Kidney epithelial cell (primary cell): ENCODE measurements at regions not wholly inside any gene's neighbourhood (a gene's known extent, or its start where the extent isn't known, plus 50 kb on each side); places are given as distances from the start of the nearest gene placed in this dataset.

Experiments
- DNase-seq: peaks from one replicate; pipeline ENCODE4 v3.0.0-alpha.2; 2010; ENCODE audit warnings: low read depth
- H3K27me3 ChIP-seq: 2 replicates; pipeline ENCODE4 v1.6.0; 2011; ENCODE audit warnings: low read length; ENCODE audit not compliant: control insufficient read depth, insufficient read depth
- H3K36me3 ChIP-seq: 2 replicates; pipeline ENCODE4 v1.5.1; 2011; ENCODE audit warnings: low read length; ENCODE audit not compliant: control insufficient read depth, insufficient read depth
- H3K4me3 ChIP-seq: 2 replicates; pipeline ENCODE4 v1.5.1; 2011; ENCODE audit warnings: low read depth, mild to moderate bottlenecking, control low read depth, low read length
- TF ChIP-seq, protein P1 (sequence below): IDR thresholded peaks from 2 replicates; pipeline ENCODE4 v1.5.1; 2011; ENCODE audit warnings: mild to moderate bottlenecking, moderate library complexity, low read length, control low read depth, inconsistent platforms; ENCODE audit not compliant: insufficient read depth, poor library complexity, severe bottlenecking

DNA sequence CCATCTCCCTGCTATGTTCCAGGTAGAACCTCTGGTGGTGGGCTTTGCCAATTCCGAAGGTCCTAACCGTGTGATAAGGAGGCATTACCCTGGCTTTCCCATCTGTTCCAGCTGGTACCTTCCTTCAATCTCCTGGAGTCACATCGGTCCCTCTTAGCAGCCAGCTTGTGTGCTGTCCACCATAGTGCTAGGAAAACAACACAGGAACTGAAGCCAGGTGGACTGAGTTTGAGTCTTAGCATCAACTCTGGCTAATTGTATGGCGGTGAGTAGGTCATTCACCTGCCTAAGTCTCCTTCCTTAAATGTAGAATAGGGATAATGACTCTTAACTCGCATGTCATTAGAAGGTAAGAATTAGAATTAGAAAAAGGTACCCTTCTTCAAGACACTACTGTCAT lies 159.6 kb upstream of the E2F8 start:
- H3K27me3 ChIP-seq: no peaks in the 10 kb centered on the region
- H3K36me3 ChIP-seq: no peaks in the 10 kb centered on the region
- no peak for DNase-seq
- H3K4me3 ChIP-seq: no peak overlapping the region
- TF ChIP-seq, protein P1, sequence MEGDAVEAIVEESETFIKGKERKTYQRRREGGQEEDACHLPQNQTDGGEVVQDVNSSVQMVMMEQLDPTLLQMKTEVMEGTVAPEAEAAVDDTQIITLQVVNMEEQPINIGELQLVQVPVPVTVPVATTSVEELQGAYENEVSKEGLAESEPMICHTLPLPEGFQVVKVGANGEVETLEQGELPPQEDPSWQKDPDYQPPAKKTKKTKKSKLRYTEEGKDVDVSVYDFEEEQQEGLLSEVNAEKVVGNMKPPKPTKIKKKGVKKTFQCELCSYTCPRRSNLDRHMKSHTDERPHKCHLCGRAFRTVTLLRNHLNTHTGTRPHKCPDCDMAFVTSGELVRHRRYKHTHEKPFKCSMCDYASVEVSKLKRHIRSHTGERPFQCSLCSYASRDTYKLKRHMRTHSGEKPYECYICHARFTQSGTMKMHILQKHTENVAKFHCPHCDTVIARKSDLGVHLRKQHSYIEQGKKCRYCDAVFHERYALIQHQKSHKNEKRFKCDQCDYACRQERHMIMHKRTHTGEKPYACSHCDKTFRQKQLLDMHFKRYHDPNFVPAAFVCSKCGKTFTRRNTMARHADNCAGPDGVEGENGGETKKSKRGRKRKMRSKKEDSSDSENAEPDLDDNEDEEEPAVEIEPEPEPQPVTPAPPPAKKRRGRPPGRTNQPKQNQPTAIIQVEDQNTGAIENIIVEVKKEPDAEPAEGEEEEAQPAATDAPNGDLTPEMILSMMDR: no peak

DNA sequence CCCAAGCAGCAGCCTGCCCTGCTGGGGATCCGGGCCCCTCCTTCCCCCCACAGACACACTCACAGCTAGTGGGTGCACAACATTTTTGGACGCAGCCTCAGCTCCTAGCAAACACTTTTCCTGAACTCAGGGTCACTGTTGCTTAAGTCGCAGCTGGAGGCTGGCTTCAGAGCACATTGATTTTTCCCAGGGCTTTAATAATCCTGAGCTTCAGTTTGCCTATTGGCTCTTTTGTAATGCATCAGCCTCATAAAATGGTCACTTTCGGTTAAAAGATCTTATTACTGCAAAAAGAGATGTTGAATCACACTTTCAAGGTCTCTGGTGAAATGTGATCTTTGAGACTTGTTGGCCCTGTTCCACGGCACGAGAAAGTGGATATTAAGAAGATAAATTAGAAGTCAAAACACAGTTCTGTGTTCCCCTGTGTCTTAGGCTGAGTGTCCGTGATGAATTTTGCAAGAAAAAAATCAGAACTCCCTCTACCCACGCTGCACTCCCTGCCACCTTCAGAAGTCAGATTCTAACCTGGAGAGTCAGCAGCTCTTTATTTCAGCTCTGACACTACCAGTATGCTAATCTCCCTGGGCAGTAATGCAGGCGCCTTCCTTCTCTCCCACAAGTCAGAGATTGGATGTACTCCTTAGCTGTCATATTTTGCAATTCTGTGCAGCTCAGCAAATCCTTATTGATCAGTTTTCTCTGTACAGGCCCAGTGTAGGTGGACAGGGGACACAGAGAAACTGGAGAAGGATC lies 158.2 kb upstream of the E2F8 start:
- no peak for DNase-seq
- TF ChIP-seq, protein P1: no peak
- no peaks in the 10 kb centered on the region for H3K36me3 ChIP-seq
- no peak overlapping the region for H3K4me3 ChIP-seq
- no peaks in the 10 kb centered on the region for H3K27me3 ChIP-seq

DNA sequence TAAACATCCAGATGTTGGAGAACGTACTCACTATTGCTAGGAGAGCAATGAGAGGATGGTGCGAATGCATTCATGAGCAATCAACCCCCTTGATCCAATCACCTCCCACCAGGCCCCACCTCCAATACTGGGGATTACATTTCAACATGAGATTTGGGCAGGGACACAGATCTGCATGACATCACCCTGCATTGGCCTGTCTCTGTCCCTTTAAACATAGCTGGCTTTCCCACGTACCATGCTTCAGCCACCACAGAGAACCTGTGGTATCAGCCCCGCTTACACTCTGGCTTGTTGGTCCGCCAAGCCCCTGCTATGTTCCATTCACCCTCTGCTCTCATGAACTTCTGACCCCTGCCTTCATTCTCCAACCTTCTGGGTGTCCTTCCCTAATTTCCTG lies 157.5 kb upstream of the E2F8 start:
- DNase-seq: no peak

DNA sequence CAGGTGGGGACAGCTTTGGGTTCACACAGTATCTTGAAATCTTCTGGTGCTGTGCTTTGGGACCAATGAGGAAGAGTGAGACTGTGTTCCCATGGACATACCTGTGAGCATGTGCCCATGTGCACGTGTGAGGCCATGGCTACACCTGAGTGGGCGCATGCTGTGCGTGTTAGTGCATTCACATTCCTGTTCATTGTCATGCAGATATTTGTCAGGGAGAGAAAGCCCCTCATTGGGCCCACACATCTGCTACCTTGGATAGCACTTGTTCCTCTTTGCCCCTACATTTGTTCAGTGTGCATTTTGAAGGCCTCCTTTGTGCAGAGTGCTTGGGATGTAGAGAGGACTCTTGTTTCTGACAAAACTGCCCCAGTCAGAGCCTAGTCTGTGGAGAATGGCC lies 154.3 kb upstream of the E2F8 start:
- no peaks in the 10 kb centered on the region for H3K36me3 ChIP-seq
- H3K27me3 ChIP-seq: no peaks in the 10 kb centered on the region
- DNase-seq: no peak
- no peak overlapping the region for H3K4me3 ChIP-seq
- TF ChIP-seq, protein P1: no peak

More for the DNA sequence above, 157.5 kb upstream of the E2F8 start:
- Histone ChIP-seq H3K27me3 (no peaks in the 10 kb centered on the region), H3K36me3 (no peaks in the 10 kb centered on the region), H3K4me3 (no peak overlapping the region)
- TF ChIP-seq, protein P1: no peak

DNA sequence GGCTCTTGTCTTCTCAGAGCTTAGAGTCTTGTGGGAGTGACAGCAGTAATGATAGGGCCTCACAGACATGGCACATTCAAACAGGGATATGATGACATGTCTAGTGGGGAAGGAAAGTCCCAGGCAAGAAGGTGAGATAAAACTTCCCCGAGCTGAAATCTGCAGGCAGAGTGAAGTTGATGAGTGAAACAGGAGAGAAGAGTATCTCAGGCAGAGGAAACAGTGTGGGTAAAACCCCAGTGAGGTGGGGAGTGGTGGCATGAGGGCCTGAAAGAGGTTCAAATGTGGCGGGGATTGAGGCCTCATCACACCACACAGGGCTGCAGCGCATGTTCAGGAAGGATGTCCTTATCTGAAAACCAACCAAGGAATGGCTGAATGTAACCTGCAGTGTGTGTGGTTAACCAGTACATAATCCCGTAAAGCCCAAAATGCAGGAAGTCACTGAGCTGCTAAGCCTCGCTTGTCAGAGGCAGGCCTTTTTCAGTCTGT lies 153.8 kb upstream of the E2F8 start:
- H3K27me3 ChIP-seq: no peaks in the 10 kb centered on the region
- no peak overlapping the region for H3K4me3 ChIP-seq
- TF ChIP-seq, protein P1: no peak
- DNase-seq: no peak
- H3K36me3 ChIP-seq: no peaks in the 10 kb centered on the region

DNA sequence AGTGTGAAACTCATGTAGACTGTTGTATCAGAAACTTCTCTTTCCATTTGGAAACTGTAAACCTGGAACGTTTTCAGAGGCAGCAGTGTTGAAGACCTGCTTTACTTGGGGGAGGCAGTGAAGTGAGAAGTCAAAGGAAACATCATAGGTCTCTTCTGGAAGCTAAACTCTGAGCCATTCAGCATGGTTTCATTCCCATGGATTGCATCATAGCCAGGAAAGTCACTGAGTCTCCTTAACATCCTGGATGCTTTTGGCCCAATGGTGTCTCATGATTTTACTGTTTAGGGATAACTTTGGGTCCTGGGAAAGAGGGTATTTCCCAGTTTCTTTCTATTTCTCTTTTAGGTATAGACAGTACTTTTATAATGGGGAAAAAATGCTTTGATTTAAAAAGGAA lies 153.2 kb upstream of the E2F8 start:
- no peak overlapping the region for H3K4me3 ChIP-seq
- H3K36me3 ChIP-seq: no peaks in the 10 kb centered on the region
- H3K27me3 ChIP-seq: no peaks in the 10 kb centered on the region
- DNase-seq: no peak
- TF ChIP-seq, protein P1: no peak
